GM13977 (cell line): ENCODE measurements at regions not wholly inside any gene's neighbourhood (a gene's known extent, or its start where the extent isn't known, plus 50 kb on each side); places are given as distances from the start of the nearest gene placed in this dataset.

ENCODE experiments used
- DNase-seq: peaks from one replicate; pipeline ENCODE4 v3.0.0; 2012; ENCODE audit warnings: low spot score
- in situ Hi-C: fragments of 300-500 bp; cut with MboI; formaldehyde crosslinking; loops from one replicate; pipeline ENCODE4 v1.12.0; 2022; ENCODE audit warnings: low sequenced_read_pairs, low pct_unique_long_range_greater_than_20kb, mixed read lengths, inconsistent platforms; ENCODE audit not compliant: unreplicated experiment
- TF ChIP-seq, protein P1 (sequence below): IDR thresholded peaks from 2 replicates; pipeline ENCODE4 v1.5.1; 2012; ENCODE audit warnings: mild to moderate bottlenecking, control low read depth; ENCODE audit not compliant: insufficient read depth; ENCODE audit errors: extremely low read depth, missing control alignments

DNA sequence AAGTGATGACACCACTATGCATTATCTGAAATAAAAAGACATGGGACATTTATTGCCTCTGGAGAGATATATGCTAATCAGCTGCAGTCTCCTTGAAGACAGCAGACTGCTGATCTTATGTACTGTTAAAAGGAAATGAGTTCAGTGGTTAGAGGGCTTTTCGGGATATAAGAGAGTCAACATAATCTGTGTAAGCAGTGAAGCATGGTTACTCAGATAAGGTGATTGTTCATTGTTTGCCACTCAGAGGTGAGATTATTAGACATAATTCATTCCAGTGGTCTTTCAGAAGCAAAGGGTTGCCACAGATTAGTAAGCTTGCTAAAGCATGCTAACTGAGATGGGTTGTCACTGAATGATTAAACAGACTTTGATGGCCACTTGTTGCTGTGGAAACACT is 1450.7 kb upstream of the ADGRB3 start:
- DNase-seq: no peak
- in situ Hi-C loops: no loop called here
- TF ChIP-seq, protein P1, sequence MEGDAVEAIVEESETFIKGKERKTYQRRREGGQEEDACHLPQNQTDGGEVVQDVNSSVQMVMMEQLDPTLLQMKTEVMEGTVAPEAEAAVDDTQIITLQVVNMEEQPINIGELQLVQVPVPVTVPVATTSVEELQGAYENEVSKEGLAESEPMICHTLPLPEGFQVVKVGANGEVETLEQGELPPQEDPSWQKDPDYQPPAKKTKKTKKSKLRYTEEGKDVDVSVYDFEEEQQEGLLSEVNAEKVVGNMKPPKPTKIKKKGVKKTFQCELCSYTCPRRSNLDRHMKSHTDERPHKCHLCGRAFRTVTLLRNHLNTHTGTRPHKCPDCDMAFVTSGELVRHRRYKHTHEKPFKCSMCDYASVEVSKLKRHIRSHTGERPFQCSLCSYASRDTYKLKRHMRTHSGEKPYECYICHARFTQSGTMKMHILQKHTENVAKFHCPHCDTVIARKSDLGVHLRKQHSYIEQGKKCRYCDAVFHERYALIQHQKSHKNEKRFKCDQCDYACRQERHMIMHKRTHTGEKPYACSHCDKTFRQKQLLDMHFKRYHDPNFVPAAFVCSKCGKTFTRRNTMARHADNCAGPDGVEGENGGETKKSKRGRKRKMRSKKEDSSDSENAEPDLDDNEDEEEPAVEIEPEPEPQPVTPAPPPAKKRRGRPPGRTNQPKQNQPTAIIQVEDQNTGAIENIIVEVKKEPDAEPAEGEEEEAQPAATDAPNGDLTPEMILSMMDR: no peak

DNA sequence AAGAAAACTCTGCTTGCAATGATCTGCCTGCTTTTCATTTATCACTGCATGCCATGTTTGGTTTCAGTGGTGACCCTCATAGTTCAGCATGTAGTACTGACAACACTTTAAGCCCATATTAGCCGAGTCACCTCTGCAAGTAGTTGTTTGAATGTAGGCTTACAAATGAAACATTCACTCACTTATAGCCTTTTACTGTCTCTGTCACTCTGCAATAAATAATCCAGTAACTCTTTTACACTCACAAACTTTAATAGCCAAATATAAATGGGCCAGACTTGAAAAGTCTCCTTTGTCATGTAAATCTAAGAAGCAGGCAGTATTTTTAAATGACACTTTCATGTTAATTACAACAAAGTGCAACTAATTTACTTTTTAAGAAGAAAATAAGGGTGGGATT is 1460.0 kb upstream of the ADGRB3 start:
- TF ChIP-seq, protein P1: no peak
- DNase-seq: no peak
- in situ Hi-C loops: no loop called here

DNA sequence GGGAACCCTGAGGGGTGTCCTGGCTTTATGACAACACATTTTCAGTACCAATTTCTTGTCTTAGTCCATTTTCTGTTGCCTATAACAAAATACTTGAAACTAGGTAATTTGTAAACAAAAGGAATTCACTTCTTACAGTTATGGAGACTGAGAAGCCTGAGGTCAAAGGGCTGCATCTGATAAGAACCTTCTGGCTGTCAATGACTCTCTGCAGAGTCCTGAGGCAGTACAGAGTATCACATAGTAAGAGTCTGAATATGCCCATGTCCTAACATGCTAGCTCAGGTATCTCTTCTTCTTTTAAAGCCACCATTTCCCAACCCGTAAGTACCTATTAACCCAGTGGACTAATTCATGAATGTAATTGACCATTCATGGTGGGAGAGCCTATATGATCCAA is 1458.6 kb upstream of the EYS start:
- TF ChIP-seq, protein P1: no peak
- DNase-seq: no peak
- in situ Hi-C loops: no loop called here

DNA sequence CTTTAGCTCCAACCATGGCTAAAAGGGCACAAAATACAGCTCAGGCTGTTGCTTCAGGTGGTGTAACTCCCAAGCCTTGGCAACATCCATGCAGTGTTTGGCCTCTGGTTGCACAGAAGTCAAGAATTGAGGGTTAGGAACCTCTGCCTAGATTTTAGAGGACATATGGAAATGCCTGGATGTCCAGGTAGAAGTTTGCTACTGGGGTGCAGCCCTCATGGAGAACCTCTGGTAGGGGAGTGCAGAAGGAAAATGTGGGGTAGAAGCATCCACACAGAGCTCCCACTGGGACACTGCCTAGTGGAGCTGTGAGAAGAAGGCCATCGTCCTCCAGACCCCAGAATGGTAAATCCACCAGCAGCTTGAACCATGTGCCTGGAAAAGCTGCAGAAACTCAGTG is 1453.8 kb upstream of the EYS start:
- in situ Hi-C loops: no loop called here
- no peak for DNase-seq
- TF ChIP-seq, protein P1: no peak

DNA sequence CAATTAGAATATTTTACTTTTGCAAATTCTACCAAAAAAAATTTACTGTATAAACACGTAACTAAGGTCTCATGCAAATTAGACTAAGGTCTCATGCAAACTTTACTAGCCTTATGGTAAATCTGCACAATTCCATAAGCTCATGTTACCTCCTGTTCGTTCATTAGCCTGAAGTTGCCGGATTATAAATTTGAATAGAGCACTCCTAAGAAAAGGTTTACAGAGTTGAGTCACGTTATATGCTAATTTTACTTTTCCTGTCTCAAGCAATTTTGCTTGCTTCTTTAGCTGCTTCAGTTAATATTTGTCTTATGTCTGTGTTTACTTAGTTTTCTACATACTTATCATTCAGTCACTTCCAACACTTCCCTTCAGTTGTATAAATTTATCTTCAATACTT is 1434.0 kb upstream of the EYS start:
- DNase-seq: no peak
- in situ Hi-C loops: no loop called here
- TF ChIP-seq, protein P1: no peak

DNA sequence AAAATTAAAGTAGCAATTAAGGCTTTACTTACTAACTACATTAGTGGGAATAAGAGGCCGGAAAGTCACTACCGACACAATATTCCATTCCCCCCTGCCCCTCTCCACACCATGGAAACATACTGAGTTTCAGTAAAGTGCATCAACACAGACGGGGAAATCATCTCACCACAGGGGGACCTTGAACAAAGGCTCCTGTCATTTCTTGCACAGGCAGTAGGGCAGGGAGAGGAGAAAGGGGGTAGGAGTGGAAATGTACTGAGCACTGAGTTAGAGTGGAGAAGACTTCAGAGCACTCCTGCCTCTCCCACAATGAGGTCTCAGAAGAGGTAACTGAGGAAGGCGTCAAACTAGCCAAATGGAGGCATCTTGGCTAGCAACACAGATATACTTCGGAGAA is 1426.9 kb upstream of the EYS start:
- TF ChIP-seq, protein P1: no peak
- in situ Hi-C loops: no loop called here
- DNase-seq: no peak

DNA sequence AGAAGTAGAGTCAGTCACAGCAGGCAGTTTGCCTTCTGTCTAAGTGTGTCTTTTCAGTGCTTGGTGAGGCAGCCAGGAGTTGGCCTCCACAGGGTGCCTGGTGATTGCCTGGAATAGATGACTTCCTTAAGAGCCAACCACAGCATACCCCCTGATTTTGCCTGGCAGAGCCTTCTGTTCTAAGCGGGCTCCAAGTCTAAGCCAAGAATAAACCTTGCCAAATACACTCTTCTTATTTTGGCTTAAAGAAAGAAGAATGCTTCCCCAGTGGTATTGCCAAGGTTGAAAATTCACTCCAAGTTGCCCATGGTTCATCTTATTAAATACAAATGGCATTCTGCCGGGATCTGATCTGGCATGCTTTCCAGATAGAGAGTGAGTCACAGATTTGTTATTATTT is 1424.8 kb upstream of the EYS start:
- TF ChIP-seq, protein P1: no peak
- DNase-seq: no peak
- in situ Hi-C loops: no loop called here
